OCI-LY3 (cell line): ENCODE measurements at regions not wholly inside any gene's neighbourhood (a gene's known extent, or its start where the extent isn't known, plus 50 kb on each side); places are given as distances from the start of the nearest gene placed in this dataset.

Experiments used
- H2AFZ ChIP-seq: fragments of 200-600, 300-600 bp; shearing (Covaris generic); 2 replicates; pipeline ENCODE4 v1.6.0; 2014; ENCODE audit warnings: antibody characterized with exemption, low read depth, low read length
- H3K27ac ChIP-seq: fragments of 200-600, 300-600 bp; sonication (generic); 2 replicates; pipeline ENCODE4 v1.5.1; 2014; ENCODE audit warnings: mild to moderate bottlenecking, low read length, moderate library complexity, mixed read lengths
- H3K27me3 ChIP-seq: fragments of 200-600, 300-600 bp; sonication (generic); 2 replicates; pipeline ENCODE4 v1.6.1; 2014; ENCODE audit warnings: low read depth, low read length, mixed read lengths
- H3K36me3 ChIP-seq: fragments of 200-600, 300-600 bp; sonication (generic); replicated peaks from 2 replicates; pipeline ENCODE3; 2014; ENCODE audit warnings: low read depth, low read length, mixed read lengths
- H3K4me1 ChIP-seq: fragments of 300-600, 200-600 bp; sonication (generic); 2 replicates; pipeline ENCODE4 v1.6.1; 2014; ENCODE audit warnings: low read length, mixed read lengths
- H3K4me2 ChIP-seq: fragments of 200-600, 300-600 bp; sonication (generic); 2 replicates; pipeline ENCODE4 v1.6.1; 2014; ENCODE audit warnings: low read length, mixed read lengths
- H3K4me3 ChIP-seq: fragments of 300-600, 200-600 bp; sonication (generic); 2 replicates; pipeline ENCODE4 v1.5.1; 2014; ENCODE audit warnings: antibody characterized with exemption, mild to moderate bottlenecking, low read length, moderate library complexity
- H3K79me2 ChIP-seq: fragments of 300-600, 200-600 bp; shearing (Covaris generic); 2 replicates; pipeline ENCODE4 v1.6.1; 2014; ENCODE audit warnings: mild to moderate bottlenecking, low read length, mixed read lengths
- H3K9ac ChIP-seq: fragments of 300-600, 200-600 bp; shearing (Covaris generic); 2 replicates; pipeline ENCODE4 v1.6.0; 2014; ENCODE audit warnings: mild to moderate bottlenecking, low read length, moderate library complexity
- H3K9me3 ChIP-seq: fragments of 200-600, 300-600 bp; shearing (Covaris generic); 2 replicates; pipeline ENCODE4 v1.6.1; 2014; ENCODE audit warnings: low read length, mixed read lengths; ENCODE audit not compliant: insufficient read depth
- H4K20me1 ChIP-seq: fragments of 200-600, 300-600 bp; sonication (generic); 2 replicates; pipeline ENCODE4 v1.6.1; 2016; ENCODE audit warnings: low read length, mixed read lengths; ENCODE audit not compliant: insufficient read depth
- EZH2phosphoT487 ChIP-seq: fragments of 200-600 bp; shearing (Covaris generic); IDR thresholded peaks from 2 replicates; pipeline ENCODE4 v1.6.1; 2018; ENCODE audit warnings: antibody characterized with exemption, mixed run types, low read depth
- TF ChIP-seq, protein P1 (sequence below): fragments of 200-600, 300-600 bp; sonication (generic); IDR thresholded peaks from 2 replicates; pipeline ENCODE4 v1.5.1; 2014; ENCODE audit warnings: antibody characterized with exemption, low read length, low read depth

DNA sequence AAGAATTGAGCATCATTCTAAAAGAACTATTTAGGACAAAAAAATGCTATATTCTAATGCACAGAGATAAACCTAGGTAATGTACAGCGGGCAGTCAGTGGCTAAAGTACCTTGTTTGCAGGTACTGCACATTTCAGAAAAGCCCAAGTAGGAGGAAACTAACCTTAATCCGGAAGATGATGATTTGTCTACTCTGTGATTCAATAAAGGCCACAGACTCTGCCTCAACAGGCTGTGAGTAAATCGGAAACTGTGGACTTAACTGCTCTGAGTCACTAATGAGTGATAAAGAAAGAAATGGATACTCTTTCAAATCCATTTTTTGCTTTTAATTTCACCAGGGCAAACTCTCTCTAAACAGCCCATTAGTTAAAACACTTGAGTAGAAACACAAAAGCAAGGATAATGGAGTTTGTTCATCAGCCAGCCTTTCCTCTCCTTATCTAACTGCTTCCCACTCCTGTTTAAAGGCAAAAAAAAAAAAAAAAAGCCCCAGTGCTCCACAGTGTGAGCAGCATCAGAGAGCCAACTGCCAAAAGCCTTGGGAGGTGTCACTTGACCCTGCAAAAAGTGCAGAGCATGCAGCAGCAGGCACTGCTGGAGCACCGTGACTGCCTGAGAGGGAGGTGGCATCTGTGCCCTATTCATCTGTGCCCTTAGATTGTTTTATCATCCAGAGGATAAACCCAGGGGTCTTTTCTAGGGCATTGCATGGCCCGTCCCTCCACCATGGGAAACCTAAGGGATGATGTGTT is 187.7 kb downstream of the SATB1 start:
- Histone ChIP-seq H3K27ac (peak overlapping the region; percentile 23; the same call in 1 of the 2 replicates), H2AFZ (0 out of 2 replicates have a peak overlapping the region, but pooled peaks have one; percentile 18), H3K9me3 (no peaks in the 10 kb centered on the region), H4K20me1 (no peaks in the 10 kb centered on the region), H3K79me2 (no peaks in the 10 kb centered on the region), H3K36me3 (no peaks in the 10 kb centered on the region), H3K9ac (no peak overlapping the region), H3K4me2 (peak overlapping the region; percentile 68), H3K4me3 (peak overlapping the region; percentile 45), H3K4me1 (peaks cover 44% of the 10 kb centered on the region), H3K27me3 (peaks cover 30% of the 10 kb centered on the region)
- TF ChIP-seq, protein P1, sequence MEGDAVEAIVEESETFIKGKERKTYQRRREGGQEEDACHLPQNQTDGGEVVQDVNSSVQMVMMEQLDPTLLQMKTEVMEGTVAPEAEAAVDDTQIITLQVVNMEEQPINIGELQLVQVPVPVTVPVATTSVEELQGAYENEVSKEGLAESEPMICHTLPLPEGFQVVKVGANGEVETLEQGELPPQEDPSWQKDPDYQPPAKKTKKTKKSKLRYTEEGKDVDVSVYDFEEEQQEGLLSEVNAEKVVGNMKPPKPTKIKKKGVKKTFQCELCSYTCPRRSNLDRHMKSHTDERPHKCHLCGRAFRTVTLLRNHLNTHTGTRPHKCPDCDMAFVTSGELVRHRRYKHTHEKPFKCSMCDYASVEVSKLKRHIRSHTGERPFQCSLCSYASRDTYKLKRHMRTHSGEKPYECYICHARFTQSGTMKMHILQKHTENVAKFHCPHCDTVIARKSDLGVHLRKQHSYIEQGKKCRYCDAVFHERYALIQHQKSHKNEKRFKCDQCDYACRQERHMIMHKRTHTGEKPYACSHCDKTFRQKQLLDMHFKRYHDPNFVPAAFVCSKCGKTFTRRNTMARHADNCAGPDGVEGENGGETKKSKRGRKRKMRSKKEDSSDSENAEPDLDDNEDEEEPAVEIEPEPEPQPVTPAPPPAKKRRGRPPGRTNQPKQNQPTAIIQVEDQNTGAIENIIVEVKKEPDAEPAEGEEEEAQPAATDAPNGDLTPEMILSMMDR, result no peak
- no peak for TF ChIP-seq EZH2phosphoT487

DNA sequence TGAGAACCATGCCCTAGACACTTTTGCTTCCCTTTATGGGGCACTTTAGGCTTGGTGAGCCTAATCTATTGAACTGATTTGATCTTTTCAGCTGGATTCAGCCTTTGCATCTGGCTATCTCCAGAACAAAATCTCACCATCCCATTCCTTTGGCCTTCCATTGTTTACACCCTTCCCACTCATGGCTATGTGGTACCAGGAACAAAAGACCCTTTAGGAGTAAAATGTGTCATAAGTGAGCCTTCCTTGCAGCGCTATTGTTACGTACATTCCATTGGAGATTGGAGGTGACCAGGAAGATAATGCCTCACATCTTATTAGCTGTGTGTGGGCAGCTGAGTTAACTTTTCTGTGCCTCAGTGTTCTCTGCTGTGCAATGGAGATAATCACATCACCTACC is 188.4 kb downstream of the SATB1 start:
- Histone ChIP-seq H3K27ac (no peak overlapping the region), H3K27me3 (peaks cover 30% of the 10 kb centered on the region), H3K9ac (no peak overlapping the region), H4K20me1 (no peaks in the 10 kb centered on the region), H3K9me3 (no peaks in the 10 kb centered on the region), H2AFZ (no peak overlapping the region), H3K4me3 (0 out of 2 replicates have a peak overlapping the region, but pooled peaks have one; percentile 16), H3K36me3 (no peaks in the 10 kb centered on the region), H3K79me2 (no peaks in the 10 kb centered on the region), H3K4me1 (peaks cover 44% of the 10 kb centered on the region), H3K4me2 (peak overlapping the region; percentile 68)
- no peak for TF ChIP-seq EZH2phosphoT487
- TF ChIP-seq, protein P1, result no peak

DNA sequence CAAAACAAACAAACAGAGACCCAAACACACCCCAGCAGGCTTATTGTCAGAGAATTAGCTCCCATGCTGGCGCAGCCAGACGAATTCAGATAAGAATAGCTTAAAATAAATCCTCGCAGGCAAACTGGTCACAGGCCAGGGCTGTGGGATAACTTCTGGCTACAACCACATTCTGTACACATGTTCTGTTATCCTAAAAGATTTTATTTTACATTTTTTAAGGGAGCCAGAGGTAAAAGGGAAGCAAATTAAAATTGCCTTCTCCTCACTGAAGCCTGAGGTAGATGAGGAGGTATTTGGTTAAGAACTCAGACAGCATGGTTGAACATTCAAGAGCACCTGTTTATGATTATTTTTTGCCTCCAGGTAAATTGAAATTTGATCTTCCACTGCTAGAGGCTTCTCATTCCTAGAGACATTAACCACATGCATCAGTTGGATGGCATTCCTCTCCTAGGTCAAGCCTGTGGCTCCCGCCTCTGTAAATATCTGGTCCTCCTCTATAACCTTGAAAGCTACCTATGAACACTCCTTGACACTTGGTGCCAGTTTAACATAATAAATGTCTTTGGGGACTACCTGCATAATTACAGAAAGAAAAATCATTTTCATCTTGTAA is 190.3 kb downstream of the SATB1 start:
- TF ChIP-seq EZH2phosphoT487, result no peak
- TF ChIP-seq, protein P1, result no peak
- no peaks in the 10 kb centered on the region for H3K36me3 ChIP-seq
- no peak overlapping the region for H3K27ac ChIP-seq
- H3K4me2 ChIP-seq, result no peak overlapping the region
- H3K27me3 ChIP-seq, result peaks cover 24% of the 10 kb centered on the region
- H3K9ac ChIP-seq, result no peak overlapping the region
- H2AFZ ChIP-seq, result no peak overlapping the region
- H3K9me3 ChIP-seq, result no peaks in the 10 kb centered on the region
- no peaks in the 10 kb centered on the region for H3K79me2 ChIP-seq
- H3K4me1 ChIP-seq, result peaks cover 43% of the 10 kb centered on the region
- H4K20me1 ChIP-seq, result no peaks in the 10 kb centered on the region
- H3K4me3 ChIP-seq, result no peak overlapping the region

DNA sequence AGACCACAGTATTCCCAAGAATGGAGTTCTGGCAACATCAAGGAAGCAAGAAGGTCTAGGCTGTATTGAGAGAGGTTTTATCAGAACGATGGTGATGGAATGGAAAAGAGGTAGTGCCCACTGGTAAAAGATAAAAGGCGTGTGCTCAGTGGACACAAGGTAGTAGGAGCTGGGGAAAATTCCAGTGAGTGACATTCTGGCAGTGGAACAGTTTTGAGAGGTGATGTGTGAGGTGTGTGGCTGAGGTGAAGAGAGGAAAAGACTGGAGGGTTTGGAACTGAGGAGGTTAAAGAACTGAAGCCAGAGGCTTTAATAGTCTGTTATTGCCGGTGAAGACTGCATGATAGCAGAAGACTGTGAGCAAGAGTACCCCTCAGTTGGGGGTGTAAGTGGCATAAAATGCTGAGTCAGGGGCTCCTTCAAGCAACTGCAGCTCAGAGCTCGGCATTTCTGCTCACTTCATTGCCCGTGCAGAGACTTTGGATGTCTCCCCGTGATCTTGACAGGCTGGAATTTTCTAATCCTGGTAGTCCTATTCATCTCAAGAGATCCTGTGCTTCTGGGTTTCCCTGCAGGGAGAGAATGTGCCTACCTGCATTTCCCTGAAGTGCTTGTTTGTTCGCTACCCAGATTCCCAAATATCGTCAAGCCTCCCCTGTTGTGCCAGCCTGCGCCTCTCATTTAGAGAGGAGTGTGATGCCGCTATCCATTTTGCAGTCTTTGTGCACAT is 191.0 kb downstream of the SATB1 start:
- no peak overlapping the region for H3K9ac ChIP-seq
- H3K27me3 ChIP-seq, result peaks cover 18% of the 10 kb centered on the region
- H3K27ac ChIP-seq, result no peak overlapping the region
- H3K36me3 ChIP-seq, result no peaks in the 10 kb centered on the region
- H4K20me1 ChIP-seq, result no peaks in the 10 kb centered on the region
- no peak overlapping the region for H2AFZ ChIP-seq
- H3K9me3 ChIP-seq, result no peaks in the 10 kb centered on the region
- no peak for TF ChIP-seq EZH2phosphoT487
- TF ChIP-seq, protein P1, result no peak
- H3K4me3 ChIP-seq, result no peak overlapping the region
- no peak overlapping the region for H3K4me2 ChIP-seq
- no peaks in the 10 kb centered on the region for H3K79me2 ChIP-seq
- H3K4me1 ChIP-seq, result peaks cover 36% of the 10 kb centered on the region
